ENCODE measurements at regions not wholly inside any gene's neighbourhood (a gene's known extent, or its start where the extent isn't known, plus 50 kb on each side); places are given as distances from the start of the nearest gene placed in this dataset.

- DNase-seq (ENCODE audit: low spot score) = no peak
- TF ChIP-seq CTCF (IDR thresholded peaks at IDR 0.05; ENCODE audit: extremely low read depth, missing control alignments) = no peak
Measured at GRCh38 chr2:235350234-235350633, 143.6 kb upstream of the AGAP1 start.

GRCh38 chr2:235352541-235352940 lies 141.3 kb upstream of the AGAP1 start:
- no peak for TF ChIP-seq CTCF (IDR thresholded peaks at IDR 0.05; ENCODE audit: extremely low read depth, missing control alignments)

DNA sequence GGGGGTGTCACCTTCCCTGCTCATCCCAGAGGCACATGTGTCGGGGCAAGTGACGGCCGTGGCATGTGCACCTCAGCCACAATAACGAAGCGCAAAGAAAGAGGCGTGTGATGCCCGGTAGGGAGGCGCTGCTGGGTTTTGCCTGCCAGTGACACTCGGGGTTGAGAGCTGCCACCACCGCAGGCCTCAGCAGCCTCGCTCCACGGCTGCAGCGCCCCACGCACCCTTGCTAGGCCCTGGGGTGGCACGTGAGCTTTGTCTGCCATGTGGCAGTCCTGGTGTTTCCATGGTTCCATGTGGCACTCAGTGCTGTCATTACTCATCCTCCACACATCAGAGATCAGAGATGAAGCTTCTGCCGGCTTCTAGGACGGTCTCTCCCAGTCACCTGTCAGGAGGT lies 136.0 kb upstream of the AGAP1 start:
- no peak for TF ChIP-seq CTCF (IDR thresholded peaks at IDR 0.05; ENCODE audit: extremely low read depth, missing control alignments)

More at GRCh38 chr2:235352541-235352940, 141.3 kb upstream of the AGAP1 start:
- DNase-seq (ENCODE audit: low spot score) = no peak

DNA sequence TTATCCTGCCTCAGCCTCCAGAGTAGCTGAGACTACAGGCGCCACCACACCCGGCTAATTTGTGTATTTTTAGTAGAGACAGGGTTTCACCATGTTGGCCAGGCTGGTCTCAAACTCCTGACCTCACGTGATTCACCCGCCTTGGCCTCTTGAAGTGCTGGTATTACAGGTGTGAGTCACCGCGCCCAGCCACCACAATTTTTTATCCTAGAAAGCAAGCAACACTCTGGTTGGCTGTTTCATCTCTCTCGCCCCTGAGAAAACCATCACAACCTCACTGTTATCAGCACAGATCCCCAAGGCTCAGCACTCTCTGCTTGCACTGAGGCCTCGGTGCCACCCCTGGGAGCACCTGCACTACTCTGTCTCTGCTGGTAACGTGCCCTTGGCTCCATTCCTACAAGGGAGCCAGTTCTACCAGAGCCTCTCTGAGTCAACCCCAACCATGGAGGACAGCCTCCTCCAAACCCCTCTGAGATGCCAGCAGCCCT lies 134.8 kb upstream of the AGAP1 start:
- no peak for TF ChIP-seq CTCF (IDR thresholded peaks at IDR 0.05; ENCODE audit: extremely low read depth, missing control alignments)
- DNase-seq (ENCODE audit: low spot score) = no peak

More for the DNA sequence above, 136.0 kb upstream of the AGAP1 start:
- no peak for DNase-seq (ENCODE audit: low spot score)

DNA sequence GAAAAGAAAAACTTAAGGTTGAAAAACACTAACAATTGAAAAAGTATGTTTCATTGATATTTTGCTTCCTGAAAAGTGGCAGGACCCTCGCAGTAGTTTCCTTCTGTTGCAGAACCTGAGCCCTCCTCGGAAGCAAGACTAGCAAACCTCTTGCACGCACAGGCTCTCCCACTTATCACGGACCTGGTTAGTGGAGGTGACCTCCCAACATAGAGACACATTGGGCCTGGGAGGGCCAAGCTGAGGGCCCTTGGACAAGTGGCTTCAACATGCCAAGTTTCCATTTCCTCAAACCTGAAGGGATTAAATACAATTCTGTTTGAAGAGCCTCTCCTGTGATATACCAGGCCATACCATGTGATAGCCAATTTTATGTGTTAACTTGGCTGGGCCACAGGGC lies 133.4 kb upstream of the AGAP1 start:
- DNase-seq (ENCODE audit: low spot score) = no peak
- no peak for TF ChIP-seq CTCF (IDR thresholded peaks at IDR 0.05; ENCODE audit: extremely low read depth, missing control alignments)

DNA sequence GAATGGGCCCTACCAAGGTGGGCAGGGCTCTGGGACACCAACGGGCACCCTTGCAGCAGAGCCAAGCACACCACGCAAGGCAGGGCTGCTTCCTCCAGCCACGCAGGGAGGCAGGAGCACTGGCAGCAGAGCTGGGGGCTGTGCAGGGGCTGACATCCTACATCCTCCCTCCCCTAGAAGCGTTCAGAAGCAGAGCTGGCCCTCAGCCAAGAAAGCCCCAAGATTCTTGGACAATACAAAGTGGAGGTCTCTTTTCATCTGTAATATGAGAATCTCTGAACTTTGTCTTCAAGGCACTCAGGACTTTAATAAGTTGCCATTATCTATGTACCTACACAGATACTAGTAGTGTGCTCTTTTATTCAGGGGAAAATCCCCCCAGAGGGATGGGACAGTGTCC lies 128.1 kb upstream of the AGAP1 start:
- TF ChIP-seq CTCF (IDR thresholded peaks at IDR 0.05; ENCODE audit: extremely low read depth, missing control alignments) = no peak
- DNase-seq (ENCODE audit: low spot score) = no peak

DNA sequence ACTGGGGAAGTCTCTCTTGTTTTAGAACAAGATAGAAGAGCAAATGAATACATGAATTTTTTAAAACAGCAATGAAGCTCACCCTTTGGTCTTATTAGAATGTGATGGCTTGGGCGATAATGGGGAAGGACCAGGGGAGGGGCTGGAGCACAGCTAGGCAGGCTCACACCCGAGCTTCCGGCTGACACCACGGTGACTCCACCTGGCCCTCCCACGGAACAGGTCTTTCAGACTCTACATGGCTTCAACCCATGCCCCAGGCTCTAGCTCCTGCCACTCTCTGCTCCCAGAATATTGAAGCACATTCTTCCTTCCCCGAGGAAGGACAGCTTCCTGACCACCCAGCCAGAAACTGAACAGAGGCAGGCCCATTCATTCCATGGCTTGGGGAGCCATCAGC lies 127.5 kb upstream of the AGAP1 start:
- TF ChIP-seq CTCF (IDR thresholded peaks at IDR 0.05; ENCODE audit: extremely low read depth, missing control alignments) = no peak
- no peak for DNase-seq (ENCODE audit: low spot score)
